ENCODE measurements at regions not wholly inside any gene's neighbourhood (a gene's known extent, or its start where the extent isn't known, plus 50 kb on each side); places are given as distances from the start of the nearest gene placed in this dataset.
A peak's percentile ranks its signal among the peaks of the same experiment; 100 is the strongest.
"Not testable (repeated sequence)": the region's sequence is repeated elsewhere in the genome, so short reads cannot be mapped to it uniquely, and the experiment has no call there.

DNA sequence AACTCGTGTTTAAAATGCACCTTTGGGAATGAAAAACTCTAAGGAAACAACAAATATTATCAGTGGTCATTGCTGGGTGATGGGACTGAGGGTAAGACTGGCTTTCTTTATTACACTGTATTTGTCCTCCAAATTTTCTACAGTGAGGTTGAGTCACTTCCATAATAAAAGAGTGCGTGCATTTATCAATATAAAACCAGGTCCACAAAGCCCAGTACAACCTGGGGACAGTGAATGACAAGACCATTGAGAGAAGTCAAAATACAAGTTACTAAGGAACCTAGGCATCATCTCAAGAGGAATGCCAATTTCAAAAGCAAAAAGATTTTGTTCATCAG, 76.4 kb downstream of the MAGED4 start:
- DNase-seq, result no peak

DNA sequence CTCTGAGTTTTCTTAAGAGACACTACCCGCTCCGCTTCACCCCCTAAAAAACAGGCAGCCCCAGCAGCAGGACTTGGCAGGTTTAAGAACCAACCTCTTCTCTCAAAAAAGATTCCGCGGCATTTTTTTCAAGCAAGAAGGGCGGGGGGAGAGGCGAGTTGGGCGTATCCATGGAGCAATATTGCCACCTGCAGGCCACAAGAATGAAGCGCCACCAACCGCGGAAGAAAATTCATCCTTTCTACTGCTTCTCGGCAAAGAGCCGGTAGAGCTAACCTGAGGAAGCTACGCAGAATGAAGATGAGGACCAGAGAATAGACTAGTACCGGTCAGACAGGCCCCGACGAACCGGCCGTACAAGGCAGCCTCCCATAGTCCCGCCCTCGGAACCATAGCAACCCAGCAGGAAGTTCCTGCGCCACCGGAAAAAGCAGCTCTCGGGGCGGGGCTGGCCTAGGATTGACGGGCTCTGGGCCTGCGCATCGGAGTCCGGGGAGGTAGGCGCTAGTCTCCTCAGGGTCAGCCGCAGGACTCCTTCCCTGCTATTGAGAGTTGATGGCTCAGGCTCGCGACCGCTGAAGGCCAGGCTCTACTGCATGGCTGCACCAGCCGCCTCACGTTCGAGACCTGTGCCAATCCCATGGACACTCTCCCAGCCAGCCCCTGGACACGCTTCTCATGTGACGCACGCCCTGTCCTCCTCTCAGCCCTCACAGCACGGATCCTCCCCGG, 76.9 kb downstream of the MAGED4 start:
- DNase-seq, result peak; percentile 90

DNA sequence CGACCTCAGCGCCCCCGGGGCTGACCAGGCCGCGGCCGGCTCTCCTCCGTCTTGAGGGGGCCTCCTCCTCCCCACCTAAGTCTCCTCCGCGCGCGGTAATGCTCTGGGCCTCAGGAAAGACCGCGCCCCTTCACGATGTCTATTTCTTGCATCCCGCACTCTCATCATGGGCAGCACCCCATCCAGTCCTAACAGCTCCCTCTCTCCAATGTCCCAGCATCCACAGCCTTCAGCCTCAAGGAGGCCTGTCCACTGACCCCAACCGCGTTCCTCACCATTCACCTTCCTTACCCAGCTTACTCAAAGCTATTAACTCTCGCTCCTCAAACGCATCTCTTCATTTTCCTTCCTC, 77.5 kb downstream of the MAGED4 start:
- no peak for DNase-seq

DNA sequence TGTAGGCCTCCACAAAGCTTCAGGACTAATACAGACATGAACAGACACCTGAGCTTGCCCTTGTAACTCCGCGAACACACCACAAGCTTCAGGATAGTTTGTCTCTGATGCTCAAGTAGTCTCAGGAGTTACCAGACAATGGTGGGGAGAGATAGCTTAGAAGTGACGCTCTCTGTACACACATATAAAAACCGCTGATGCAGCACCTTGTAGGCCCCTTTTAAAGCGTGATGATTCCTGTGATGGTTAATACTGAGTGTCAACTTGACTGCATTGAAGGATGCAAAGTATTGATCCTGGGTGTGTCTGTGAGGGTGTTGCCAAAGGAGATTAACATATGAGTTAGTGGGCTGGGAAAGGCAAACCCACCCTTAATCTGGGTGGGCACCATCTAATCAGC, 78.7 kb downstream of the MAGED4 start:
- no peak for DNase-seq

DNA sequence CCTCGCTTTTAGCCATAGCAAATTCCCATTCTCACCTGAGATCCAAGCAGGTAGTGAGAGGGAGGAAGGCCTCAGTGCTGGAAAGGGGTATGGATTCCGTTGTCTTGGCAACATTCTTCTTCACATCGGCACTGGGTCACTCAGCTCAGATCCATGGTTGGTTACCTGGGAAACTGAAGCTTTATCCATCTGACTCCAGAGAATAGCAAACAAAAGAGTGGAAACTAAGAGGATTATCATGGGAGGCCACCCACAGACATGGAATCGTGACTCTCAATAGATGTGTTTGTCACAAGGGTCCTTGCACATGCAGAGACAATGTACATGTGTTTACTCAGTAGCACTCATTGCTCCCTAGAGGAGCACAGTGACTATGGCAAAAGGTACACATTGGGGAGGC, 81.0 kb downstream of the MAGED4 start:
- no peak for DNase-seq

DNA sequence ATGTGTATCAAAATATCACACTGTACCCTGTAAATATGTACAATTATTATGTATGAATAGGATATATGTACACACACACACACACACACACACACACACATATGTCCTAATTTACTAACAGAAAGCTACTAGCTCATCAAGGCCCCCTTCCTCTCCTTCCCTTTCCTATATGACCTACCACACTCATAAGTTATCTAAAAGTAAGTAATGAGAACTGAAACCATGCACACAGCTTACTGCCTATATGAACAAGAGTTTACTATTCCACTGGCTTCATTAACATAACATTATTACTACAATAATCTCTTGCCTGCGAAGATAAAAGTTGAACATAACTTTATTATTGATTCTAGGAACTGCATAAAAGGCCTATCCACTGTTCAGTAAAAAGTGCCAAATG, 83.8 kb downstream of the MAGED4 start:
- not testable (repeated sequence) for DNase-seq

DNA sequence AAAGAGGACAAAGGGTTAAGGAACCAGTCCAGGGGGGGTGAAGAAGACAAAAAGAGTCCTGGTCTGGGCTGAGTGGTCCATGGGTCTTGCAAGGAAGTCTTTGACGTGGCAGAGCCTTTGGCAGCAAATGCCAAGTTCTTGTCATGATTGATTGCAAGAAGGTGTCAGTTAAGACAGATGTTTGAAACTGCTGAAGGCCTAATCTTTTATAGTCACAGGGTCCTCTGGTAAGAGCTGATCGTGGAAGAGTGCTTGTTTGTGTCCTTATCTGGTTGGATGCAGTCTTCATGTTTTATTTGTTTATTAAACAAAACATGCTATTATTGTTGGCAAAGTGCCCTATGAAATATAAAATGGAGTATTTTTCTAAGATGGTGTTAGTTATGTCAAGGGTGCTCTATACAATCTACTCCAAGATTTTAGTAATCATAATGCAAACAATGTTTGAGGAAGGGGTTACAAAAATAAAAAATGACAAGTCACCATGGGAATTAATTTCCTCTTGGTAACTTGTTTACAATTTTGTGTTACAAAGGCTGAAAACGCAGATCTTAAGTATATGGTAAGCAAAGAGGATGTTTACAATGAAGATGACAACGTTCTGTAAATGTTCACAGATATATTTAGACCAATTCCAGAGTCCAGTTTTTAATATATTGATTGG, 85.9 kb downstream of the MAGED4 start:
- DNase-seq, result no peak

DNA sequence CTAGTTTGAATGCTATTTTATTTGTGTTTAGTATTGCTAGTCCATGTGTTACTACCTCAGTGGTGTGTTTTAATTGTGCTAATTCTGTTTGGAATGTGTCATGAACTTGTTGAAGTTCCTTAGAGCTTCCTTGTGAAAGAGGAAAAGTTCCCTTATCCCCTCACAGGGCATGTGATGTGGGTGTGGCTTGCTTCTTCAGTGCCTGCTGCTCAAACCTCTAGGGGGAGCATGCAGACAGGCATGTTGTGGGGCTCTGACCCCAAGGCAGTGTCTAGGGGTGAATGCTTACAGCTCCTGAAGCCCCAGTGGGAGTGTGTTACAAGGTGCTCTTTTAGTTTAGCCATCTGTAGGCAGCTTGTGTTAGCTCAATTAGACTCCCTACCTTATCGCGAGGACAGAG, 86.5 kb downstream of the MAGED4 start:
- no peak for DNase-seq

DNA sequence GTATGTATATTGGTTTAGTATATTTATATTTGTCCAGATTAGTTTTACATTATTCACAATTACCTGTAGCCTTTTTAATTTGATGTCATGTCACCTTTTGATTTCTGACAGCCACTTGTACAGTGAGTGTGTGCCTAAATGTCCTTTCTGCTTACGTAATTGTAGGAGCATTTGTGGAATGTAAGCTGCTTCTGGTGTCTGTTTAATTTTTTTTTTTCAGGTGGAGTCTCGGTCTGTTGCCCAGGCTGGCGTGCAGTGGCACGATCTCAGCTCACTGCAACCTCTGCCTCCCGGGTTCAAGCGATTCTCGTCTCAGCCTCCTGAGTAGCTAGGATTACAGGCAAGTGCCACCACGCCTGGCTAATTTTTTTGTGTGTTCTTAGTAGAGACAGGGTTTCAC, 91.2 kb upstream of the XAGE2 start:
- DNase-seq, result no peak

DNA sequence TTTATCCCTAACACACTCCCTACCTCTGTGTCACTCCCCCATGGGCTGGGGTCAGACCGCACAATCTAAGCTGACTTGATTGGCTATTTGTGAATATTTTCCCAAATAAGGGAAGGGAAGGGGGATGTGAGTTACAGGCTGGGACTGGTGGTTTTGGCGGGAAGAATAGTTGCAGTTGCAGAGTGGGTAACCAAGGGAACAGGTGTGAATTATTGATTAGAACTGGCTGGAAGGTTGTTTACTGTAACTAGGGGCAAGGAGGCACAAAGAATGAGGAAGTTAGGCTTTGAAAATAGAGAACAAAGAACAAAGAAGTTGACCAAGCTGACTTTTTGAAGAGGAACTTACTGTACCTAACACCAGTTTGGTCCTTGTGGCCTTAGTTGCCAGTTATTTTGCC, 88.0 kb upstream of the XAGE2 start:
- DNase-seq, result no peak

DNA sequence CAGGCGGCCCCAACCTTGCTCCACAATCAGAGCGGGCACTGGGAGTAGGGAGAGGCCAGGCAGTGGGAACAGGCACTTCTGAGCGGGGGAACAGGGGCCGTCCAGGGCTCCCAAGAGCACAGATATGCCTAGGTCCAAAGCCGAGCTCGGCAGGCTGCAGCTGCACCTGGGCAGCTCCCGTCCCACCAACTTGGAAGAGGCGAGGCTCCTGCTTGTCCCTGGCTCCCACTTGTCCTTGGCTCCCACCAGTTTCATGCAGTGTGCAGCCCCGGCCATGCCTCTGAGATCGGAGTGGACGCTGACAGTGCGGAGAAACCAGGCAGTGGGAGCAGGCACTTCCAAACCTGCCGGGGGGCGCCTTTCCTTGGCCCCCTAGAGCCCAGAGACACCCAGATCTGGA, 84.0 kb upstream of the XAGE2 start:
- DNase-seq, result no peak

DNA sequence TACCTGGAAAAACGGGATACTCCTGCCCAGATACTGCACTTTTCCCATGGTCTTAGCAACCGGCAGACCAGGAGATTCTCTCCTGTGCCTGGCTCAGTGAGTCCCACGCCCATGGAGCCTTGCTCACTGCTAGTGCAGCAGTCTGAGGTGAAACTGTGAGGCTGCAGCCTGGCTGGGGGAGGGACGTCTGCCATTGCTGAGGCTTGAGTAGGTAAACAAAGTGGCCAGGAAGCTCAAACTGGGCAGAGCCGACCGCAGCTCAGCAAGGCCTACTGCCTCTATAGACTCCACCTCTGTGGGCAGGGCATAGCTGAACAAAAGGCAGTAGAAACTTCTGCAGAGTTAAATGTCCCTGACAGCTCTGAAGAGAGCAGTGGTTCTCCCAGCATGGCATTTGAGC, 69.9 kb upstream of the XAGE2 start:
- DNase-seq, result not testable (repeated sequence)

DNA sequence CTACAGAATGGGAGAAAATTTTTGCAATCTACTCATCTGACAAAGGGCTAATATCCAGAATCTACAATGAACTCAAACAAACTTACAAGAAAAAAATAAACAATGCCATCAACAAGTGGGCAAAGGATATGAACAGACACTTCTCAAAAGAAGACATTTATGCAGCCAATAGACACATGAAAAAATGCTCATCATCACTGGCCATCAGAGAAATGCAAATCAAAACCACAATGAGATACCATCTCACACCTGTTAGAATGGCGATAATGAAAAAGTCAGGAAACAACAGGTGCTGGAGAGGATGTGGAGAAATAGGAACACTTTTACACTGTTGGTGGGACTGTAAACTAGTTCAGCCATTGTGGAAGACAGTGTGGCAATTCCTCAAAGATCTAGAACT, 60.3 kb upstream of the XAGE2 start:
- DNase-seq, result not testable (repeated sequence)
